ENCODE measurements at regions not wholly inside any gene's neighbourhood (a gene's known extent, or its start where the extent isn't known, plus 50 kb on each side); places are given as distances from the start of the nearest gene placed in this dataset.

DNA sequence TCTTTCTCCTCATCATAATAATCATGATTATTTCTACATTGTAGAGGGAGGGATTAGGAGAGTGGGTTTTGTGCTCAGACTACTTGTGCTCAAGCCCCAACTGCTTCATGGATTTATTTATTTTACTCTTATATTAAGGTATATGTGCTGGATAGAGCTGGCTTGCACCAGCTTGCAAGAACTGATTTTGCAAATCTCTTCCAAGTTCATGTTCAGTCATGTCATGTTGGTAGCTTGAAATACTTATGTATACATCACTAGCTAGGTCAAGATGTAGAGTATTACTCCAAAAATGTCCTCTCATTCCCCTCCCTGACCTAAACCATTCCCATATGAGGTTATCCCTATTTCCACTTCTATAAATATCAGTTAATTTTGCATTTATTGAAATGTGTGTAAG is 293.9 kb upstream of the RBMS3 start:
- H3K4me1 ChIP-seq (ENCODE audit: control insufficient read depth, insufficient read depth, low read length) = no peaks in the 10 kb centered on the region
- H3K27ac ChIP-seq (ENCODE audit: low read length) = no peak overlapping the region
- POLR2A ChIA-PET = no interaction called here
- no TSS peak for BruUV-seq (replicated peaks)
- no peak overlapping the region for H3K4me3 ChIP-seq (ENCODE audit: low read depth in 2 of 2, low read length in 2 of 2)
- no peaks in the 10 kb centered on the region for H3K9me3 ChIP-seq (ENCODE audit: control insufficient read depth, insufficient read depth, low read depth, low read length)
- ATAC-seq = no peak
- intact Hi-C loops (cut with micrococcal nuclease; ENCODE audit: unreplicated experiment) = no loop called here
- CTCF ChIA-PET = no interaction called here
- TF ChIP-seq, protein P1, sequence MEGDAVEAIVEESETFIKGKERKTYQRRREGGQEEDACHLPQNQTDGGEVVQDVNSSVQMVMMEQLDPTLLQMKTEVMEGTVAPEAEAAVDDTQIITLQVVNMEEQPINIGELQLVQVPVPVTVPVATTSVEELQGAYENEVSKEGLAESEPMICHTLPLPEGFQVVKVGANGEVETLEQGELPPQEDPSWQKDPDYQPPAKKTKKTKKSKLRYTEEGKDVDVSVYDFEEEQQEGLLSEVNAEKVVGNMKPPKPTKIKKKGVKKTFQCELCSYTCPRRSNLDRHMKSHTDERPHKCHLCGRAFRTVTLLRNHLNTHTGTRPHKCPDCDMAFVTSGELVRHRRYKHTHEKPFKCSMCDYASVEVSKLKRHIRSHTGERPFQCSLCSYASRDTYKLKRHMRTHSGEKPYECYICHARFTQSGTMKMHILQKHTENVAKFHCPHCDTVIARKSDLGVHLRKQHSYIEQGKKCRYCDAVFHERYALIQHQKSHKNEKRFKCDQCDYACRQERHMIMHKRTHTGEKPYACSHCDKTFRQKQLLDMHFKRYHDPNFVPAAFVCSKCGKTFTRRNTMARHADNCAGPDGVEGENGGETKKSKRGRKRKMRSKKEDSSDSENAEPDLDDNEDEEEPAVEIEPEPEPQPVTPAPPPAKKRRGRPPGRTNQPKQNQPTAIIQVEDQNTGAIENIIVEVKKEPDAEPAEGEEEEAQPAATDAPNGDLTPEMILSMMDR (IDR thresholded peaks at IDR 0.05) = no peak
- no peak for TF ChIP-seq SIN3A (IDR thresholded peaks at IDR 0.05; ENCODE audit: borderline replicate concordance, insufficient read depth, low read depth, low read length)
- TF ChIP-seq TCF7L2 (IDR thresholded peaks at IDR 0.05; ENCODE audit: low read depth, low read length) = no peak
- TF ChIP-seq POLR2AphosphoS5 (IDR thresholded peaks at IDR 0.05; ENCODE audit: low read depth, low read length) = no peak
- TF ChIP-seq, protein P2, sequence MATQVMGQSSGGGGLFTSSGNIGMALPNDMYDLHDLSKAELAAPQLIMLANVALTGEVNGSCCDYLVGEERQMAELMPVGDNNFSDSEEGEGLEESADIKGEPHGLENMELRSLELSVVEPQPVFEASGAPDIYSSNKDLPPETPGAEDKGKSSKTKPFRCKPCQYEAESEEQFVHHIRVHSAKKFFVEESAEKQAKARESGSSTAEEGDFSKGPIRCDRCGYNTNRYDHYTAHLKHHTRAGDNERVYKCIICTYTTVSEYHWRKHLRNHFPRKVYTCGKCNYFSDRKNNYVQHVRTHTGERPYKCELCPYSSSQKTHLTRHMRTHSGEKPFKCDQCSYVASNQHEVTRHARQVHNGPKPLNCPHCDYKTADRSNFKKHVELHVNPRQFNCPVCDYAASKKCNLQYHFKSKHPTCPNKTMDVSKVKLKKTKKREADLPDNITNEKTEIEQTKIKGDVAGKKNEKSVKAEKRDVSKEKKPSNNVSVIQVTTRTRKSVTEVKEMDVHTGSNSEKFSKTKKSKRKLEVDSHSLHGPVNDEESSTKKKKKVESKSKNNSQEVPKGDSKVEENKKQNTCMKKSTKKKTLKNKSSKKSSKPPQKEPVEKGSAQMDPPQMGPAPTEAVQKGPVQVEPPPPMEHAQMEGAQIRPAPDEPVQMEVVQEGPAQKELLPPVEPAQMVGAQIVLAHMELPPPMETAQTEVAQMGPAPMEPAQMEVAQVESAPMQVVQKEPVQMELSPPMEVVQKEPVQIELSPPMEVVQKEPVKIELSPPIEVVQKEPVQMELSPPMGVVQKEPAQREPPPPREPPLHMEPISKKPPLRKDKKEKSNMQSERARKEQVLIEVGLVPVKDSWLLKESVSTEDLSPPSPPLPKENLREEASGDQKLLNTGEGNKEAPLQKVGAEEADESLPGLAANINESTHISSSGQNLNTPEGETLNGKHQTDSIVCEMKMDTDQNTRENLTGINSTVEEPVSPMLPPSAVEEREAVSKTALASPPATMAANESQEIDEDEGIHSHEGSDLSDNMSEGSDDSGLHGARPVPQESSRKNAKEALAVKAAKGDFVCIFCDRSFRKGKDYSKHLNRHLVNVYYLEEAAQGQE (IDR thresholded peaks at IDR 0.05; ENCODE audit: insufficient read depth in 1 of 2, low read depth in 2 of 2, low read length in 1 of 2) = no peak
- H3K27me3 ChIP-seq (ENCODE audit: control insufficient read depth, insufficient read depth, low read length) = no peaks in the 10 kb centered on the region
- no peak for DNase-seq (ENCODE audit: low read depth, low spot score)
- H3K36me3 ChIP-seq (ENCODE audit: control insufficient read depth, insufficient read depth, low read length) = no peaks in the 10 kb centered on the region
- in situ Hi-C loops (cut with HindIII; ENCODE audit: low pct_unique_long_range_greater_than_20kb, low sequenced_read_pairs) = no loop called here

DNA sequence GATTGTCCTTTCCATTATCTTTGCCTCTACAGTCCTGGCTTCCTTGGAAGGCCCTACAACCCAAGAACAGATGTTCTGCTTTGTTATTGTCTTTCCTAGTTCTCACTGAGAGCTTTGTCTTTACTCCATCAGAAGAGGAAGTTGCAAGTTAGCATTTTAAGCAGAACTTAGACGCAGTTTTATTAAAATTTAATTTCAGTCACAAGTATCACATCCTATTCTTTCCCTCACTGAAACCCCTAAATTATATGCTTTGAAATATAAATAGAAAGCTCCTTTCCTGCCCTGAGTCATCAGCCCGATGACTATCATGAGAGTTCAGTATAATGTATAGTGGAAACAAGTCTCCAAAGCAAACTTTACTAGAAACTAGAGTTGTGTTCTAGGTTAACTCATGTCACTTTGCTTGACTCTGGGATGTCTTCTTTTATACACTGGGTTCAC is 291.2 kb upstream of the RBMS3 start:
- Histone ChIP-seq H3K36me3 (ENCODE audit: control insufficient read depth, insufficient read depth, low read length) (no peaks in the 10 kb centered on the region), H3K27me3 (ENCODE audit: control insufficient read depth, insufficient read depth, low read length) (no peaks in the 10 kb centered on the region), H3K27ac (ENCODE audit: low read length) (no peak overlapping the region), H3K4me3 (ENCODE audit: low read depth in 2 of 2, low read length in 2 of 2) (no peak overlapping the region), H3K4me1 (ENCODE audit: control insufficient read depth, insufficient read depth, low read length) (no peaks in the 10 kb centered on the region), H3K9me3 (ENCODE audit: control insufficient read depth, insufficient read depth, low read depth, low read length) (no peaks in the 10 kb centered on the region)
- DNase-seq (ENCODE audit: low read depth, low spot score) (no peak), ATAC-seq (no peak)
- POLR2A ChIA-PET = no interaction called here
- TF ChIP-seq, protein P2 (IDR thresholded peaks at IDR 0.05; ENCODE audit: insufficient read depth in 1 of 2, low read depth in 2 of 2, low read length in 1 of 2) = no peak
- TF ChIP-seq TCF7L2 (IDR thresholded peaks at IDR 0.05; ENCODE audit: low read depth, low read length) (no peak), POLR2AphosphoS5 (IDR thresholded peaks at IDR 0.05; ENCODE audit: low read depth, low read length) (no peak), SIN3A (IDR thresholded peaks at IDR 0.05; ENCODE audit: borderline replicate concordance, insufficient read depth, low read depth, low read length) (no peak)
- TF ChIP-seq, protein P1 (IDR thresholded peaks at IDR 0.05) = no peak
- no TSS peak for BruUV-seq (replicated peaks)
- CTCF ChIA-PET = no interaction called here
- in situ Hi-C loops (cut with HindIII; ENCODE audit: low pct_unique_long_range_greater_than_20kb, low sequenced_read_pairs) (no loop called here), intact Hi-C loops (cut with micrococcal nuclease; ENCODE audit: unreplicated experiment) (no loop called here)
